Activated T-helper 1 cell treated with anti-CD3 and anti-CD28 coated beads, Interleukin-12 subunit alpha, Interleukin-12 subunit beta, Interleukin-2, Interleukin-4 antibody, amounts not matched to agents 30 ng/mL and 10 ng/mL and 1 ng/mL, durations not matched to agents 14 hours and 24 hours and 36 hours (primary cell): ENCODE measurements at regions not wholly inside any gene's neighbourhood (a gene's known extent, or its start where the extent isn't known, plus 50 kb on each side); places are given as distances from the start of the nearest gene placed in this dataset.
A peak's percentile ranks its signal among the peaks of the same experiment; 100 is the strongest.

Source experiments
- DNase-seq: peaks from one replicate; pipeline ENCODE4 v3.0.0; 2021; ENCODE audit warnings: low spot score
- H3K27ac Mint-ChIP-seq: one replicate; pipeline ENCODE4 v1.8.0; 2021; ENCODE audit warnings: mild to moderate bottlenecking, mixed read lengths
- H3K27me3 Mint-ChIP-seq: one replicate; pipeline ENCODE4 v1.8.0; 2022; ENCODE audit warnings: mild to moderate bottlenecking, moderate library complexity, mixed read lengths; ENCODE audit not compliant: insufficient read depth
- H3K36me3 Mint-ChIP-seq: one replicate; pipeline ENCODE4 v1.8.0; 2021; ENCODE audit warnings: low read depth, mixed read lengths
- H3K4me1 Mint-ChIP-seq: one replicate; pipeline ENCODE4 v1.8.0; 2021; ENCODE audit warnings: low read depth, mixed read lengths
- H3K4me3 Mint-ChIP-seq: one replicate; pipeline ENCODE4 v1.8.0; 2021; ENCODE audit warnings: mild to moderate bottlenecking, moderate library complexity, mixed read lengths
- H3K9me3 Mint-ChIP-seq: one replicate; pipeline ENCODE4 v1.8.0; 2021; ENCODE audit warnings: mixed read lengths
- intact Hi-C: fragments of 100-400 bp; cut with micrococcal nuclease; formaldehyde crosslinking; loops from one replicate; pipeline ENCODE4 v1.15.1; 2024

DNA sequence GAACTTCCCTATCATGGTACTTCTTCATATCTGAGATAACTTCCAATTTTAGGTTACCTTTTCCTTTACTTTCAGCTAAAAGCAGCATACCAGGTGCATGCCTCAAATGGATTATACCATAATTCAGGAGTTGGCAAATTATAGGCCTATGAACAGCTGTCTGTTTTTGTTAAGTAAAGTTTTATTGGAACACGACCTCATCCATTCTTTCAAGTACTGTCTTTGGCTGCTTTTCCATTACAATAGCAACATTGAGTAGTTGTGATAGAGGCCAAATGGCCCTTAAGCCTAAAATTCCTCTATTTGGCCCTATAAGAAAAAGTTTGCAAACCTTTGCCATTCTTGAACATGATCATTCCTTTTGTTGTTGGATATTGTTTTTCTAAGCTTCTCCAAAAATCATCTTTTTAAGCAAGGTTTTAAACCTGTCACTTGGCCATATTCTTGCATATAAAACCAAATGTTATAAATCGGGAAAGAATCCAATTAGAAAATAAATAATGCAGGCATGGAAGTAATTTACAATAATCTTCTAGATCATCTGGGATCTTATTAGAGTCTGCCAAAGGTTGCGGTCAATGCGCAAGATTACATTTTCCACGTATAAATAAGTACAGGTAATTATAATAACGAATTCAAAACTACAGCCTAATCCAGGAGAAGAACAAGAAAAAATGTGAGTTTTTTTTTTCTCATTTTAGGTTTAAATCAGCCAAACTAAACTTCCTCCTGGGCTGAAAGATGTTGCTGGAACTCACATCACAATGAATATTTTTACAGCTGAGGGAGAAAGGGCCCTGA, 226.5 kb upstream of the ANKRD55 start:
- Mint-ChIP-seq H3K27me3 (no peaks in the 10 kb centered on the region), H3K4me1 (no peaks in the 10 kb centered on the region), H3K27ac (no peak overlapping the region), H3K4me3 (no peak overlapping the region), H3K36me3 (no peaks in the 10 kb centered on the region), H3K9me3 (no peaks in the 10 kb centered on the region)
- no peak for DNase-seq
- intact Hi-C loops, result no loop called here

DNA sequence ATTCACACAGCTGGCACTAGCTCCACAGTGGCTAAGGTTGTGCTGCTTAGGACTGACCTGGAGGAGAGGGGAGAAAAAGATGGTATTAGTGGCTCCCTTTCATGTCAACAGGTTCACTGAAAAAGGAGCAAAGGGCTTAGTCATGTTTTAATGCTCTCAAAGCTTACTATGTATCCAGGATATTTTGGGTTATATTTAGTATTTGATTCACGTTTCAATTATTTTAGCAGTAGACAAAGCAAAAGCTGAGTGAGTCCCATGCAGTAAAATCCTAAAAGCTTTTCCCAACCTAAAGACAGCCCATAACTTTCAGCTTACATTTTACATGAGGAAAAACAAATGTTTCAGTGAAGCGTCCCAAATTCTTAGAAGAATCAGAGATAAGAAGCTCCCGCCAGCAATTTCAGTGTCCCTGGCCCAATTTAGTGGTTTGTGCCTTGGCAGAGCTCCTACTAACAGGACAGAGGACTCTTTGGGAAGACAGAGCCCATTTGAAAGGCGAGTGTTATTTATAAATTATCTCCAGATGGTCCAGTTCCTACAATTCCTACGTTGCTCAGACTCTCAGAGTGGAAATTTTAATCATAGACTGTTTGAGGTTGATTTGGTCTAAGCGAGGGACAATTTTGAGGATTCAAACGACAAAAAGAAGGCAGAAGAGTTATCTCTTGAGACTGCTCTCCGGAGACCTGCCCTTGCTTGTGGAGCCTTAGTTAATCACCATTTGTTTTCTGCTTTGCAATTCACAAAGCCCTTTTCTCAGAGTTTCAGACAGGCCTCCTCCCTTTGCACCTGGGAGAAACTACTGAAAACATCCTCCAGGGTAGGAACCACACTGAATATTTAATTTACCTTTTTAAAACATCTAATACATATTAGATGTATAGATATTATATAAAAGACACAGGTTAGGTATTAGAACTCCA, 225.0 kb upstream of the ANKRD55 start:
- H3K4me3 Mint-ChIP-seq, result no peak overlapping the region

DNA sequence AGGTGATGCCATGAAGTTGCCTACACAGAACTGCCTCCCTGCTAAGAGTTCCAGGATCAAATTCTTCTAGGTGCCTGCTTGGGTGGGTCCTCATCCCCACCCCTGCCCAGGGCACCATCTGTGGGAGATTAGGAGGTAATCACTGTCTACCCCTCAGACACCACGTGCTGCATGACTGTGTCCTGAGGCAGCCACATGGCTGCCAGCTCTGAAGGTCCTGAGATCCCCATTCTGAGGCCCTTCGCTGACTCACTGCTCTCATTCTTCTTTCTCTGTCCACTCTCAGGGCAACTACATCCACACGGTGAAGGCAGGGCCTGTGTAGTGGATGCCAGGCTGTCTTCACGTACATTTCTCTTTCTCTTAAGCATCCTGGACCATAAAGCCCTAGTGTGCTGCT, 222.9 kb upstream of the ANKRD55 start:
- Mint-ChIP-seq H3K27ac (no peak overlapping the region), H3K9me3 (no peaks in the 10 kb centered on the region), H3K36me3 (no peaks in the 10 kb centered on the region), H3K4me1 (peaks cover 6% of the 10 kb centered on the region), H3K27me3 (peaks cover 2% of the 10 kb centered on the region), H3K4me3 (no peak overlapping the region)
- intact Hi-C loops, result no loop called here
- DNase-seq, result no peak

More for the DNA sequence above, 225.0 kb upstream of the ANKRD55 start:
- DNase-seq, result no peak
- H3K9me3 Mint-ChIP-seq, result no peaks in the 10 kb centered on the region
- no peaks in the 10 kb centered on the region for H3K36me3 Mint-ChIP-seq
- no peak overlapping the region for H3K27ac Mint-ChIP-seq
- H3K4me1 Mint-ChIP-seq, result peaks cover 6% of the 10 kb centered on the region
- no peaks in the 10 kb centered on the region for H3K27me3 Mint-ChIP-seq
- intact Hi-C loops, result no loop called here

DNA sequence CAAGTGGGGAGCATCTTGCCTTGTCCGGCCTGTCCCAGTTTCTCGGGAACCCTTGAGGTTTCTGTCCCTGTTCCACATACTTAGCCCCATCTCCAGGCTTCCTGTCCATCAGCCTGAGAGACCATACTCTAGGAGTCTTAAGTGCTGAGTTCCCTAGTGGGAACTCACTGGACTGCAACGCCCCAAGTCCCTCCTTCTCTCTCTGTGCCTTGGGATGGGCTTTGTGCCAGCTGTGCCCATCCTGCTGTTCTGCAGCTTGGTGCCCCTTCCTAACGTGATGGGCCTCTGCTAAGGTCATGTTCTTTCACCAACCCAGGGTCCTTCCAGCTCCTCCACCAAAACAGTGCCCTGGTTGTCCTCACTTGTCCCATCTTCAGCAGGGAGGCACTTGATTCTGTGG, 222.3 kb upstream of the ANKRD55 start:
- no peak for DNase-seq
- H3K27me3 Mint-ChIP-seq, result peaks cover 2% of the 10 kb centered on the region
- H3K4me3 Mint-ChIP-seq, result no peak overlapping the region
- H3K9me3 Mint-ChIP-seq, result no peaks in the 10 kb centered on the region
- no peak overlapping the region for H3K27ac Mint-ChIP-seq
- intact Hi-C loops, result no loop called here
- H3K4me1 Mint-ChIP-seq, result peaks cover 6% of the 10 kb centered on the region
- no peaks in the 10 kb centered on the region for H3K36me3 Mint-ChIP-seq

DNA sequence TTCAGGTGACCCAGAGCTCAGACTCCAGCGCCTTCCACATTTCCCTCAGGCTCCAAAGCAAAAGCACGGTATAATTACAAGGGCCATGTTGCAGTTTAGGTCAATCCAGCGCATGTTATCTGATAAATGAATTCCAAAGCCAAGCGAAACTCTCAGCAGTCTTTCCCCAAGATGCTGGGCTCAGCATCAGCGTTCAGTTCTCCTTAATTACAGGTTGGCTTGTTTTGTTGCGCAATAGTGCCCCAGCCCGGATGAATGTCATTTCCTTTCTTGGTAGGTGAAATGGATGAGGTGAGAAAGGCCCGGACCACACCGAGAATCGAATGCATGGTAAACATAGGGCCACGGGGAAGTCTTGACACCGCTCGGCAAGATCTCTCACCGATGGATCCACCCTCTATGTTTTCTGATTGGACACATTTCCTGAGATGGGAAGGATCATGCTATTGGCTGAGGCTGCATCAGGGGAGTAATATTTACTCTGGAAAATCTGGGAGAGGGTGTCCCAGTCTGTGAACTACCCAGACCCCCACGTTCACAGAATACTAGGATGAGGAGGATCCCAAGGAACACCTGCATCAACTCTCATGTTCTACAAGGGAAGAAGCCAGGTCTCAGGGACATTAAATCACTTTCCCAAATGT, 221.2 kb upstream of the ANKRD55 start:
- Mint-ChIP-seq H3K27ac (no peak overlapping the region), H3K9me3 (no peaks in the 10 kb centered on the region), H3K4me1 (peaks cover 6% of the 10 kb centered on the region), H3K36me3 (no peaks in the 10 kb centered on the region), H3K27me3 (peaks cover 2% of the 10 kb centered on the region), H3K4me3 (no peak overlapping the region)
- DNase-seq, result no peak
- intact Hi-C loops, result no loop called here

DNA sequence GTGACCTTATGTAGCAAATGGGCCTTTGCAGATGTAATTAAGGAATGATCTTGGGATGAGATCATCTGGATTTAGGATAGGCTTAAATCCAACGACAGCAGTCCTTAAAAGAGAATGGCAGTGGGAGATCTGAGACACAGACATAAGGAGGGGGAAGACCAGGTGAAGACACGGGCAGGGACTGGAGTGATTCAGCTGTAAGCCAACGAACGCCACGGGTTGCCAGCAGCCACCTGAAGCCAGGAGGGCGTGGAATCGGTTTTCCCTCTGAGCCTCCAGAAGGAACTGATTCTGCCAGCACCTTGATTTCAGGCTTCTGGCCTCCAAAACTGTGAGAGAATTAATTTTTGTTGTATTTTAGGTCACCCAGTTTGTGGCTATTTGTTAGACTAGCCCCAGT, 218.6 kb upstream of the ANKRD55 start:
- H3K36me3 Mint-ChIP-seq, result no peaks in the 10 kb centered on the region
- peaks cover 6% of the 10 kb centered on the region for H3K4me1 Mint-ChIP-seq
- H3K9me3 Mint-ChIP-seq, result no peaks in the 10 kb centered on the region
- no peak for DNase-seq
- H3K27ac Mint-ChIP-seq, result peak overlapping the region; percentile 11
- H3K4me3 Mint-ChIP-seq, result no peak overlapping the region
- intact Hi-C loops, result no loop called here
- peaks cover 2% of the 10 kb centered on the region for H3K27me3 Mint-ChIP-seq

DNA sequence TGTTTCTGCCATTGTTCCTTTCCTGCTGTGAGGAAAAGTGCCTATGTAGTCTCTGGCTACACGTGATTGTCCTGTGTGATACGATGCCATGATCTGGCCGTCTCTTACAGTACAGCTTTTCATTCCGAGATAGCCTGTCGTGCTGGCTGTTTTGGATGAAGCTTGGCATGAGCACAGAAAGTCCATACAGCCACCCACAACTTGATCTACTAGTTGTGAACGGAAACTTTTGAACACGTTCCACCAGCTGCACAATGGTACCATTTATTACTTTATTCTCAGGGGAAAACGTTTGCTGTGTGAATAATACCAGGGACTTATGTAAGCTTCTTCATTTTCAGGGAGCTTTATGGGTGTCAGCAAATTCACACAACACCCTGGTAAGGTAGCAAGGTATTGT, 217.6 kb upstream of the ANKRD55 start:
- no peaks in the 10 kb centered on the region for H3K36me3 Mint-ChIP-seq
- H3K4me1 Mint-ChIP-seq, result peaks cover 6% of the 10 kb centered on the region
- H3K27ac Mint-ChIP-seq, result no peak overlapping the region
- DNase-seq, result no peak
- H3K27me3 Mint-ChIP-seq, result peaks cover 2% of the 10 kb centered on the region
- intact Hi-C loops, result no loop called here
- H3K4me3 Mint-ChIP-seq, result no peak overlapping the region
- no peaks in the 10 kb centered on the region for H3K9me3 Mint-ChIP-seq

DNA sequence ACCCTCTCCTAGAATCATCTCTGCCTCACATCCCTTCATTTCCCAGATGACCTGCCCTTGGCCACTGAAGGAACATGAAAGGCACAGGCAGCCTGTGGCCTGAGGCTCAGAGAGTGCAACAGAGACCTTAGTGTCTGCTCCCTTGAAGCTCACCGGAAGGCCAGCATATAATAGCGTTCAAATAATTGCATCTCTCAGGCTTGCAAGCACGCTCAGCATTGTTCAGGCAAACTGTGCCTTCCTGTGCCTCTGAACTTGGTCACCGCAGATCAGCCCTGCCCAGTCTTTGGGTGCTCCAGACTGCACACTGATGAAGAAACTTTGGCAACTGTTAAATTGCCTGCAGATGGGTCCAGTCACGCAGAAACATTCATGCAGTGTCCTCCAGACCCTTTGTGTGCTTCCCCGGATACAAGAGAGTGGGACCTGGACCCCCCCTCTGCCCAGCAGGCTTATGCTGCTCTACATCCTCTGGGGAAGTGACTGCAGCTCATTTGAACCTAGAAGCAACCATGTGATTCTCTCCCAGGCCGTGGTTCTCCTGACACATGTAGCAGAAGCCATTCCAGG, 216.0 kb upstream of the ANKRD55 start:
- DNase-seq, result no peak
- Mint-ChIP-seq H3K9me3 (no peaks in the 10 kb centered on the region), H3K27ac (no peak overlapping the region), H3K36me3 (no peaks in the 10 kb centered on the region), H3K27me3 (peaks cover 3% of the 10 kb centered on the region), H3K4me3 (no peak overlapping the region), H3K4me1 (peaks cover 5% of the 10 kb centered on the region)
- intact Hi-C loops, result no loop called here

DNA sequence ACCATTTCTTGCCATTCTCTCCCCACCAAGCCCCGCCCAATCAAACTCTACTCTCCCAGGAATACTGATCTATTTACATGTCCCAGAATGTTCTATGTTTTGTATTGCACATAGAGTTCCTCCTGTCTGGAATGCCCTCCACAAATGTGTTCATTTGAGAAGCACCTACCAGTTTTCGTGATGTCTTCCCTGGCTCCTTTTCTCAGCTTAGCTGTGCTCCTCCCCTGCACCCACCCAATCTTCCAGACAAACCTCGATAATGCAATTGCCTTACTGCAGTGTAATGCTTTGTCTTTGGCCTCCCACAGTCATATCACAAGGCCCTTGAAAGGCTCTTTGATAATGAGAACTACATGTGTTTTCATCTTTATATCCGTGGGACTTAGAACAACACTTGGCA, 214.5 kb upstream of the ANKRD55 start:
- Mint-ChIP-seq H3K4me1 (no peaks in the 10 kb centered on the region), H3K9me3 (peaks cover 1% of the 10 kb centered on the region), H3K36me3 (no peaks in the 10 kb centered on the region), H3K27ac (no peak overlapping the region), H3K27me3 (peaks cover 4% of the 10 kb centered on the region), H3K4me3 (no peak overlapping the region)
- no peak for DNase-seq
- intact Hi-C loops, result no loop called here

DNA sequence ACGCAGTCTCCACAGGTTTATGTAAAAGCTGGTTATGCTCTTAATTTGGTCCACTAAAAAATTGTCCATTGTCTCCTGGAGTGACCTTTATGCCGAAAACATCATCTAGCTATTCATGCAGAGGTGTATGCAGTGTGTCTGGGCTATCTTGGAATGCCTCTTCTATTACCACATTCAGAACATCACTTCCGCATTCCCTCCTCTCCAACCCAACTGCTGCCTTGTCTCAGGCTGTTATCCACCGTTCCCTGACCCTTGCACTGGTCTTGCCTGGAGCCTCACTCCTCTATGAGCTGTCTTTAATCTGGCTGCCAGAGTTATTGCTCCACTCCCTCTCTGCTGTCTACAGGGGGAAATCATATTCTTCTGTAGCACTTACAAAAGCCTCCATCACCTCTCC, 214.1 kb upstream of the ANKRD55 start:
- Mint-ChIP-seq H3K9me3 (peaks cover 2% of the 10 kb centered on the region), H3K27me3 (peaks cover 3% of the 10 kb centered on the region), H3K36me3 (no peaks in the 10 kb centered on the region), H3K27ac (no peak overlapping the region), H3K4me3 (no peak overlapping the region), H3K4me1 (no peaks in the 10 kb centered on the region)
- DNase-seq, result no peak
- intact Hi-C loops, result no loop called here

DNA sequence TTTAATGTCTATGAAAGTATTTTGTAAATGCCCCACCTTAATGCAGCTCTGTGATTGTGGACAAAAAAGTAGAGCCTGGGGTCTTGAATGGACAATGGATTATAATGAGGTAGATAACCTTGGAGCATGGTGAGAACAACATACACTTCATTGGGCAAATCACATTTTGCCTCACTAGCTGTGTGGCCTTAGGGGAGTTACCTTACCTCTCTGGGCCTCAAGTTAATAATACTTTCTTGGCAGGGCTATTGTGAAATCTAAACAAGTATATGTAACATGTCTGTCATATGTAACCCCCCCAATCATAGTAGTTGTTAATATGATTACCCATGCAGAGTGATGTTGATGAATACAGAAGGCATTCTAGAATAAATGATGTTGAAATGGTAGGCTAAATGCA, 213.6 kb upstream of the ANKRD55 start:
- intact Hi-C loops, result no loop called here
- H3K4me3 Mint-ChIP-seq, result no peak overlapping the region
- no peaks in the 10 kb centered on the region for H3K36me3 Mint-ChIP-seq
- DNase-seq, result no peak
- H3K4me1 Mint-ChIP-seq, result no peaks in the 10 kb centered on the region
- H3K27ac Mint-ChIP-seq, result no peak overlapping the region
- peaks cover 3% of the 10 kb centered on the region for H3K27me3 Mint-ChIP-seq
- peaks cover 2% of the 10 kb centered on the region for H3K9me3 Mint-ChIP-seq

DNA sequence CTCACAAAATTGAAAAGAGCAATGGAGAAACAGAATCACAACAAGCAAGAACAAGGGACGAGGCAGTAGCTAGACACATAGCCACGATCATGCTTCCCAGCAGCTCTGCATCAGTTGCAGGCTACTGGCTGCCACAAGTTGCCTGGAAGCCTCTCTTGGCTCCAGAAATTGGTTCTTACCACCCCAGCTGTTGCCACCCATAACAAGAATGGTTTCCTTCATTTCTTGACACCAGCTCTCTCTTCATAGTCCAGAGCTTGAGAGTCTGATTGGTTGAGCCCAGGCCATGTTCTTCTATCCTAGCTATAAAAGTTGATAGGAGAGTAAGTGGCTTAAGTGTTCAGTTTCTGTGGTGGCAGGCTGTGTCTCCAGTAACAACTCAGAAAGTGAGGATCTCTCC, 210.7 kb upstream of the ANKRD55 start:
- Mint-ChIP-seq H3K27me3 (peaks cover 3% of the 10 kb centered on the region), H3K4me1 (no peaks in the 10 kb centered on the region), H3K4me3 (no peak overlapping the region), H3K36me3 (no peaks in the 10 kb centered on the region), H3K27ac (no peak overlapping the region), H3K9me3 (peaks cover 2% of the 10 kb centered on the region)
- no peak for DNase-seq
- intact Hi-C loops, result no loop called here
